ENCODE measurements at regions not wholly inside any gene's neighbourhood (a gene's known extent, or its start where the extent isn't known, plus 50 kb on each side); places are given as distances from the start of the nearest gene placed in this dataset.
"Not testable (repeated sequence)": the region's sequence is repeated elsewhere in the genome, so short reads cannot be mapped to it uniquely, and the experiment has no call there.

GRCh38 chr13:81080911-81081454 lies 740.1 kb upstream of the SPRY2 start:
- no peak overlapping the region for H3K27ac ChIP-seq
- H3K9me3 ChIP-seq (replicated peaks) = no peaks in the 10 kb centered on the region
- H3K4me3 ChIP-seq = no peak overlapping the region
- no peaks in the 10 kb centered on the region for H3K4me1 ChIP-seq (replicated peaks)
- no peak for DNase-seq (ENCODE audit: low read depth in 1 of 2, low spot score in 2 of 2)
- H3K36me3 ChIP-seq = no peaks in the 10 kb centered on the region
- H3K27me3 ChIP-seq (replicated peaks) = peaks cover 11% of the 10 kb centered on the region

- peaks cover 4% of the 10 kb centered on the region for H3K27me3 ChIP-seq (replicated peaks)
- H3K36me3 ChIP-seq = no peaks in the 10 kb centered on the region
- H3K27ac ChIP-seq = no peak overlapping the region
- H3K9me3 ChIP-seq (replicated peaks) = no peaks in the 10 kb centered on the region
- no peaks in the 10 kb centered on the region for H3K4me1 ChIP-seq (replicated peaks)
- H3K4me3 ChIP-seq = no peak overlapping the region
- no peak for DNase-seq (ENCODE audit: low read depth in 1 of 2, low spot score in 2 of 2)
These were observed 737.1 kb upstream of the SPRY2 start for GRCh38 chr13:81078048-81078447.

- H3K9me3 ChIP-seq (replicated peaks); H3K4me3 ChIP-seq; H3K27ac ChIP-seq; H3K4me1 ChIP-seq (replicated peaks); DNase-seq (ENCODE audit: low read depth in 1 of 2, low spot score in 2 of 2); H3K36me3 ChIP-seq; H3K27me3 ChIP-seq (replicated peaks): not testable (repeated sequence)
These were observed 728.9 kb upstream of the SPRY2 start for GRCh38 chr13:81069822-81070221.

GRCh38 chr13:81058916-81059290 lies 718.0 kb upstream of the SPRY2 start:
- Histone ChIP-seq H3K36me3 (no peaks in the 10 kb centered on the region), H3K27me3 (replicated peaks) (no peaks in the 10 kb centered on the region), H3K4me3 (no peak overlapping the region), H3K27ac (no peak overlapping the region), H3K4me1 (replicated peaks) (no peaks in the 10 kb centered on the region), H3K9me3 (replicated peaks) (no peaks in the 10 kb centered on the region)
- DNase-seq (ENCODE audit: low read depth in 1 of 2, low spot score in 2 of 2) = no peak

- Histone ChIP-seq H3K27me3 (replicated peaks) (no peaks in the 10 kb centered on the region), H3K36me3 (no peaks in the 10 kb centered on the region), H3K9me3 (replicated peaks) (no peaks in the 10 kb centered on the region), H3K4me1 (replicated peaks) (no peaks in the 10 kb centered on the region), H3K4me3 (no peak overlapping the region), H3K27ac (no peak overlapping the region)
- no peak for DNase-seq (ENCODE audit: low read depth in 1 of 2, low spot score in 2 of 2)
These were observed 717.4 kb upstream of the SPRY2 start for GRCh38 chr13:81058211-81058915.

GRCh38 chr13:81051873-81052272 lies 710.9 kb upstream of the SPRY2 start:
- Histone ChIP-seq H3K36me3 (no peaks in the 10 kb centered on the region), H3K9me3 (replicated peaks) (no peaks in the 10 kb centered on the region), H3K27me3 (replicated peaks) (peaks cover 3% of the 10 kb centered on the region), H3K27ac (no peak overlapping the region), H3K4me1 (replicated peaks) (no peaks in the 10 kb centered on the region), H3K4me3 (no peak overlapping the region)
- DNase-seq (ENCODE audit: low read depth in 1 of 2, low spot score in 2 of 2) = no peak

GRCh38 chr13:81048026-81048461 lies 707.1 kb upstream of the SPRY2 start:
- DNase-seq (ENCODE audit: low read depth in 1 of 2, low spot score in 2 of 2) = peak in 1 of 2 experiments; percentile 44
- Histone ChIP-seq H3K9me3 (replicated peaks) (no peaks in the 10 kb centered on the region), H3K36me3 (no peaks in the 10 kb centered on the region), H3K4me1 (replicated peaks) (no peaks in the 10 kb centered on the region), H3K27ac (no peak overlapping the region), H3K4me3 (no peak overlapping the region), H3K27me3 (replicated peaks) (peaks cover 3% of the 10 kb centered on the region)

GRCh38 chr13:81041761-81042160 lies 700.8 kb upstream of the SPRY2 start:
- Histone ChIP-seq H3K9me3 (replicated peaks) (no peaks in the 10 kb centered on the region), H3K27me3 (replicated peaks) (no peaks in the 10 kb centered on the region), H3K4me1 (replicated peaks) (no peaks in the 10 kb centered on the region), H3K36me3 (no peaks in the 10 kb centered on the region), H3K27ac (no peak overlapping the region), H3K4me3 (no peak overlapping the region)
- DNase-seq (ENCODE audit: low read depth in 1 of 2, low spot score in 2 of 2) = no peak

GRCh38 chr13:81031996-81032395 lies 691.1 kb upstream of the SPRY2 start:
- no peak overlapping the region for H3K4me3 ChIP-seq

GRCh38 chr13:81025091-81025490 lies 684.2 kb upstream of the SPRY2 start:
- Histone ChIP-seq H3K27me3 (replicated peaks) (no peaks in the 10 kb centered on the region), H3K27ac (no peak overlapping the region), H3K4me1 (replicated peaks) (no peaks in the 10 kb centered on the region), H3K36me3 (no peaks in the 10 kb centered on the region), H3K4me3 (no peak overlapping the region), H3K9me3 (replicated peaks) (no peaks in the 10 kb centered on the region)
- DNase-seq (ENCODE audit: low read depth in 1 of 2, low spot score in 2 of 2) = no peak

More at GRCh38 chr13:81031996-81032395, 691.1 kb upstream of the SPRY2 start:
- H3K9me3 ChIP-seq (replicated peaks) = no peaks in the 10 kb centered on the region
- H3K4me1 ChIP-seq (replicated peaks) = no peaks in the 10 kb centered on the region
- H3K36me3 ChIP-seq = no peaks in the 10 kb centered on the region
- H3K27ac ChIP-seq = no peak overlapping the region
- no peak for DNase-seq (ENCODE audit: low read depth in 1 of 2, low spot score in 2 of 2)
- no peaks in the 10 kb centered on the region for H3K27me3 ChIP-seq (replicated peaks)

GRCh38 chr13:81021284-81021840 lies 680.4 kb upstream of the SPRY2 start:
- Histone ChIP-seq H3K27me3 (replicated peaks) (no peaks in the 10 kb centered on the region; the same call in 1 of the 2 replicates), H3K4me1 (replicated peaks) (no peaks in the 10 kb centered on the region), H3K36me3 (no peaks in the 10 kb centered on the region), H3K4me3 (no peak overlapping the region), H3K9me3 (replicated peaks) (no peaks in the 10 kb centered on the region), H3K27ac (no peak overlapping the region)
- no peak for DNase-seq (ENCODE audit: low read depth in 1 of 2, low spot score in 2 of 2)

GRCh38 chr13:81020010-81020409 lies 679.1 kb upstream of the SPRY2 start:
- DNase-seq (ENCODE audit: low read depth in 1 of 2, low spot score in 2 of 2) = no peak
- Histone ChIP-seq H3K9me3 (replicated peaks) (no peaks in the 10 kb centered on the region), H3K27ac (no peak overlapping the region)

GRCh38 chr13:81018936-81019335 lies 678.0 kb upstream of the SPRY2 start:
- DNase-seq (ENCODE audit: low read depth in 1 of 2, low spot score in 2 of 2) = no peak
- H3K4me3 ChIP-seq = no peak overlapping the region
- H3K9me3 ChIP-seq (replicated peaks) = no peaks in the 10 kb centered on the region
- no peaks in the 10 kb centered on the region; the same call in 1 of the 2 replicates for H3K27me3 ChIP-seq (replicated peaks)
- H3K27ac ChIP-seq = no peak overlapping the region
- H3K36me3 ChIP-seq = no peaks in the 10 kb centered on the region
- no peaks in the 10 kb centered on the region for H3K4me1 ChIP-seq (replicated peaks)

More at GRCh38 chr13:81020010-81020409, 679.1 kb upstream of the SPRY2 start:
- Histone ChIP-seq H3K27me3 (replicated peaks) (no peaks in the 10 kb centered on the region; the same call in 1 of the 2 replicates), H3K4me3 (no peak overlapping the region), H3K4me1 (replicated peaks) (no peaks in the 10 kb centered on the region), H3K36me3 (no peaks in the 10 kb centered on the region)

- Histone ChIP-seq H3K36me3 (no peaks in the 10 kb centered on the region), H3K27me3 (replicated peaks) (no peaks in the 10 kb centered on the region; the same call in 1 of the 2 replicates), H3K4me1 (replicated peaks) (no peaks in the 10 kb centered on the region), H3K9me3 (replicated peaks) (no peaks in the 10 kb centered on the region), H3K4me3 (no peak overlapping the region), H3K27ac (no peak overlapping the region)
- DNase-seq (ENCODE audit: low read depth in 1 of 2, low spot score in 2 of 2) = peak in 1 of 2 experiments; percentile 72
These were observed 676.7 kb upstream of the SPRY2 start for GRCh38 chr13:81017513-81018152.
